ENCODE measurements at regions not wholly inside any gene's neighbourhood (a gene's known extent, or its start where the extent isn't known, plus 50 kb on each side); places are given as distances from the start of the nearest gene placed in this dataset.
"Not testable (repeated sequence)": the region's sequence is repeated elsewhere in the genome, so short reads cannot be mapped to it uniquely, and the experiment has no call there.

GRCh38 chr5:155530046-155530445 is 516.5 kb downstream of the KIF4B start:
- DNase-seq, result no peak

GRCh38 chr5:155532621-155533311 is 519.2 kb downstream of the KIF4B start:
- DNase-seq, result no peak

GRCh38 chr5:155540000-155540595 is 526.5 kb downstream of the KIF4B start:
- no peak for DNase-seq

- no peak for DNase-seq
Measured at GRCh38 chr5:155546075-155546474, 532.5 kb downstream of the KIF4B start.

GRCh38 chr5:155554500-155554899 is 540.9 kb downstream of the KIF4B start:
- DNase-seq, result no peak

DNA sequence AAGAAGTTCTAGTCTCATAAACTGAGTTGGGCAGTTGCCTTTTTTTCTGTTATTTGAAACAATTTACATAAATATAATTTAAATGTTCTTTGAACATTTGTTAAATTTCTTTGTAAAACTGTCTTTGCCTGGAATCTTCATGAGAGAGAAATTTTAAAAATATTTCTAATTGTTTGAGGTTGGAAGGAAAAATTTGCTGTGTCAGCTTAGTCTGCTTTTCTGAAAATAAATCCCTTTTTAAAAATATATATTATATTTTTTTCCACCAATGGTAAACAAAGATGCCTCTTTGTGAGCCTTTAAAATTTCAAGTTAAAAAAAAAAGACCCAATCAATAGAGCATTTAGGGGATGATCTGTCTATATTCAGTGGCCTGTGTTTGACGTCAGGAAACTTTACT is 542.7 kb downstream of the KIF4B start:
- DNase-seq, result no peak

DNA sequence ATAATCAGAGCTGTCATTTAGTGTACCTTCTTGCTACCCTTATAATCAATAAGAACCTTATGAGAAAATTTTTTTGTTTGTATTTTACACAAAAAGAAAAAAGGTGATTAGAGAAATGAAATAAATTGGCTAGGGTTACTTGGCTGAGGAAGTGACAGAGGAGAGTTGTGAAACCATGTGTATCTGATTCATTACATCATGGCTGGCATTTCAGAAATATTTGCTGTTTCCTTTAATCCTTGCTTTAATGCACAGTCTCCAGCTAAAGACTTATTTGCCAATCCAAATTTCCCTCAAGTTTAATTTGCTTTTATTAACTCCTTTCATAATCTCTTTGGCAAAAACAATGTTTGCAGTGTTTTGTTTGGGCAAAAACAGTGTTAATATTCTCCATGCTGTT is 543.1 kb downstream of the KIF4B start:
- no peak for DNase-seq

DNA sequence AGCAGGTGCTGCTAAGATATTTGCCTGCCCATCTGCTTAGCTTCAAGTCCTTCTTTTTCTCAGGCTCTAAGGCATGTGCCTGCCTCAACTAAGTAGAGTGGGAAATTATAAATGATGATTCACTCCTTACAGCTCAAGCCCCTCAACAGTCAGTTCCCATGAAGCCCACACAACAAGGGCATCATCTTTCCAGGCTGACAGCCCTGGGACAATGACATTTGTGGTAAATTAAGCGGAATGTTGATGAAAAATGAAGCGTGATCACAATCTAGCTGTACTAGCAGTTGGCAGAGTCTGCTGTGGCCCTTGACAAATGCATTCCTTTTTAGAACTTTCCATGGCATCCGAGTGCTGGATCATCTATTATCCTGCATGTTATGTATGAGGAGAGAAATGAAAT is 548.6 kb downstream of the KIF4B start:
- DNase-seq, result no peak

- no peak for DNase-seq
Measured at GRCh38 chr5:155564541-155564940, 551.0 kb downstream of the KIF4B start.

DNA sequence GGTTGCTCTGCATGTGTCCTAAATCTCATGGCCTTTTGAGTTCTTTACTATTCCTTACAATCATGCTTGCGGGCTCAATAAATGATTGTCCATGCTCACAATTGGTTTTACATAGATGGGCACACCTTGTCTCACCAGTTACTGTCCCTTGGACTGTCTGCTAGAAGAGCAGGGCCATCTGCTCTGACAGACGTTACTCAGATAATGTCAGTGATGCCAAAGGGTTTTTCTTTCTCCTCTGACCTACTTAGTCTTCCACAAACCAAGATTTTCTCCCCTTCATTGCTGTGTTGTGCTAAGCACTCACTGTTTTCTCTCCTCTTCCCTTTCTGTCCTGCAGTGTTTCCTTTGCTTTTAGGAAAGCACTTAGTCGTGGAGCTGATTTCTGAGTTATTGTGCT is 562.3 kb downstream of the KIF4B start:
- DNase-seq, result no peak

- not testable (repeated sequence) for DNase-seq
Measured at GRCh38 chr5:155586808-155587207, 573.3 kb downstream of the KIF4B start.

DNA sequence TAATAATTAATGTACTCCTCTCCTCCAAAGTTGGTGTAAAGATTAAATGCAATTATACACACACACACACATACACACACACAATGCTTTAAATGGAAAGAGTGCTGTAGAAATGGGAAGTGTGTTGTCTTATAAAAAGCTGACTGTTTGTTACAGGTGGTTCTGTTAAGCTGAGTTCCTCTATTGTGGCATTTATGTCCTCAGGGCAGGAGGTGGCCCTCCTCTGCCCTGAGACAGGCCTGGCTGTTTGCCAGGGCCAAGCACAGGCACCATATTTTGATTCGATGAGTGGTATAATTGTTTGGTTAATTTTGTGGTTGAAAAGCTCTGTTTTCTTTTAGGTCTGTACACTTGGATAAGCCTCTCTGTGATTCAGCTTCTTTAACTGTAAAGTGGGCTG is 573.9 kb downstream of the KIF4B start:
- no peak for DNase-seq

DNA sequence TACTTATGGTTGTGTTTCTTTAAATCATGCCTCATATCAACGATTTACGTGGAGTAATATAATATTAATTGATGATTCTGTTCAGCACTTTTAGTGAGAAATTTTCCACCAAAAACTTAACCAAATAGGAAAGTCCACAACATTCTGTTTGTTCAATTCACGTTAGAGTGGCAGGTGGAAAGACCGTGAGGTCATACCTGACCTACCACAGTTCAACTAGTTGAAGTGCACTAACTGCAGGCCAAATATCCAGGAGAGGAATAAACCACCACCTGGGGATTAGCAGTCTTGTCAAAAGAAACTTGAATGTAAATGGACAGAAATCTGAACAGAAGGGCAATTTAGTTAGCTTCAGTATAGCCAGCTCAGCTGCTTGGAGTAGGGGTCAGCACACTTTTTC is 577.7 kb downstream of the KIF4B start:
- DNase-seq, result no peak

DNA sequence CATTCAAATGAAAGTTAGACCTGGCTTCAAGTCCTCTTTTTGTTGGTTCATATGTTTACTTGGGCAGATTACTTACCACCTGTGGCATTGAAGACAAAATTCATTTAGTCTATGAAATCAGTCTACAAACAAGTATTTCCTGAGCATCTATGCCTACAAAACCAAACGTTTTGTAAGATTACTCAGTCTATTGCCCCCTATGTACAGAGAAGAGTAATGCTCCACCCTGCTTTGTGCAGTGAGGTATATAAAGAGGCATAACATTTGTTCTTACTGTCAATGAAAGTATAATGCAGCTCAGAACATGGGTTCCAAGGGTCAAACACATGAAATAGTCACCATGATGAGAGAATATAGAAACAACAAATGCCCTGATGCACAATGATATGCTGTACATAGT is 580.7 kb downstream of the KIF4B start:
- DNase-seq, result no peak

GRCh38 chr5:155595791-155596190 is 582.2 kb downstream of the KIF4B start:
- no peak for DNase-seq

- DNase-seq, result no peak
Measured at GRCh38 chr5:155598552-155598951, 585.0 kb downstream of the KIF4B start.

- DNase-seq, result no peak
Measured at GRCh38 chr5:155605920-155606319, 592.4 kb downstream of the KIF4B start.

- DNase-seq, result peak; percentile 46
Measured at GRCh38 chr5:155616779-155617392, 603.3 kb downstream of the KIF4B start.

DNA sequence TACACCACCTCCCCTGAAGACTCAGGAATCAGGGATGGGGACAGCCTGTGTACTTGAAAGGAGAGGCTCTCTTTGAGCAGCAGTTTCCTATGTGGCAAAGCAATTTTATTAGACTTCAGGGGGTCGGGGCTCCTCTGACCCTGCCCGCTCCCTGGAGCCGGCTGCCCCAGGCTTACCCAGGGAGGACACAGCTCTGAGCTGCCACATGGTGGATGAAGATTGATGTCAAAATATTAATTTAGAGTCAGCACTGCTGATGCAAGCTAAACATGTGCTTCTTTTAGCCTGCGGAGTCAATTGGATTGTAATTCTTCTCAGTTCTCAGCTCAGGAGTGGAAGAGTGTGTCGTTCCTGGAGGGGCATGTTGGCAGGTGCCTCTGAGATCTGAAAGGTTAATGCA is 606.1 kb downstream of the KIF4B start:
- DNase-seq, result no peak

- no peak for DNase-seq
Measured at GRCh38 chr5:155620821-155621410, 607.4 kb downstream of the KIF4B start.

DNA sequence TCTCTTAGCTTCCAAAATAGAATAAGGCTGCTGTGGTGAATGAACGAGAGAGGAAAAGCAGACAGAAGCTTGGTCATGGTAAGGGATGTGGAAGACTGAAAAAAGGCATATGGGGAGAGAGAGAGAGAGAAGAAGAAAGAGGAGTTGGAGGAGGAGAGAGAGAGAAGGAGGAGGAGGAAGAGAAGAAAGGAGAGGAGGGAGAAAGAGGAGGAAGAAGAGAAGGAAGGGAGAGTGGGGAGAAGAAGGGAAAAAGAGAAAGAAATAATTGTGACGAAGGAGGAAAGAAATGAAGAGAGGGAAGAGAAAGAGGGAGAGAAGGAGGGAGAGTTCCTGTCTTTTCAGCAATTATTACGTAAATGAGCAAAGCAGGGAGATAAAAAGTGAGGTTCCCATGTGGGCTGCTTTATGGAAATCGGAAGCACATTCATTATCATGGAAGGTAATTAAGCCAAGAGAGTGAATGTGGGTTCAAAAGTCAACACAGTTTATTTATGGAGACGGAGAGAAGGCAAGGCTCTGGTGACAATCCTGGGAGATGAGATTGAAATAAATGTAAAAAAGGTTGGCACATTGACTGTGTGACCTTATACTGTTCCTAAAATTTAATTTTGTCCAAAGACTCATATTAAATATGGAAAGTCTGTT is 611.2 kb downstream of the KIF4B start:
- no peak for DNase-seq

DNA sequence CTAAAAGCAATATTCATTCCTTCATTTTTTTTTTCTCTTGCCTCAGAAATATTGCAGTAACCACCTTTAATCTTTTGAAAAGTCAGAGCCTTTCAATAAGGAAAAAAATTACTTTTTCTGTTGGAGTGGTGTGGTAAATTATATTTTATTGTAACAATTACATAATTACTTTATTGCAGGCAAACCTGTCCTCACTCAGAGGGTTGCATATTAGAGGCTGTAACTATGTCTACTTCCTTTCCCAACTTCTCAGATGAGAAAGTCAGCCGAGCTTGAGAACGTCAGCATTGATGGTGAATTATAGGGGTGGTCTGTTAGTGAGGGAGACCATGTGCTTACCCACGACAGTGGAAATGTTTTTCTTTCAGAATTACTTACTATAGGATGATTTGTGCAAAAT is 611.8 kb downstream of the KIF4B start:
- DNase-seq, result no peak

DNA sequence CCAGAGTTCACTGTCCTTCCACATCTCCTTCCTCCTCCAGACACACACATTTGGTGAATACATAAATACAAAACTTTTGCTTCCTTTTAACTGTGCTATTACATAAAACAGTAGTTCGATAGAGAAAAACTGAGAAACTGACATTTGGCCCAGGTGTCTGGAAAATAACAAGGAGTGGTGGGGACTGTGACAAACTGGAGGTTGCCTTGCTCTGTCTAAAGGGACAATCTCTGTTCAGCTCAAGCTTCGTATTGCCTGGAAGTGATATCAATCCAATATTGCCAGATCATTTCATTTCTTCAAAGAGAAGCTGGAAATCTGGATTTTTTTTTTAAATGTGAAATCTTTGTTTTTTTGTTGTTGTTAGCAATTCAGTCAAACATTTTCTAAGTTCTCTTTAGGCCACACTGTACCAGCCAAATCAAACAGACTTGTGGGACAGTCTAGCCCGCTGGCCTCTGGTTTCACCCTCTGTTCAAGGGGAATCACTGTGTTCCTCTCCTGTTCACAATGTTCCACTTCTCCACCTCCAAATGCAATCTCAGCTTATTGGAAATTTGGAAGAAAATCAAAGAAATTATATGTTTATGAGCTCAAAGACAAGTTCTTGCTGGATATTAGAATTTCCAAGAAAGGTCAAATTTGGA is 612.5 kb downstream of the KIF4B start:
- no peak for DNase-seq

Measured in CD4-positive, alpha-beta T cell treated with Interleukin-17A for 1 hour (primary cell).